ENCODE measurements at regions not wholly inside any gene's neighbourhood (a gene's known extent, or its start where the extent isn't known, plus 50 kb on each side); places are given as distances from the start of the nearest gene placed in this dataset.

DNA sequence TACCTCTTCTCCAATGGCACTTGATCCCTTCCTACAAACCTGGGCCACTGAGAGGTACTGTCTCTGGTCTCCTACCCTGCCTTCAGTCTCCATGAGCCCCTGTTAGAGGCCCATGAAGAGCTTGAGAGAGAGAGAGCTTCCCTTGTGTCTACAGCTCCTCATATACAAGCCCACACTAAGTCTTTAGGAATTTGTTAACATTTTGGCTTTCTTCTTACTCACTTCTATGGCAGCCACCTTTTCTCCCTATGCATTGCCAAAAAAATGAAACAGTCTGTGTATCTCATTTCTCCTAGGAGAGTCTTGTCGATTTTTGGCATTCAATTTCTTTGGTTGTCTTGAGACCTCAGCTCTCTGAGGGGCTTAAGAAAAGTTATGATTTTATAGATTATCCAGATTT lies 90.9 kb upstream of the LNX1 start:
- H3K36me3 ChIP-seq, result no peaks in the 10 kb centered on the region
- no peak for ATAC-seq
- DNase-seq, result no peak
- intact Hi-C loops (cut with DNase I; ENCODE audit: low total_unique reads), result no loop called here
- in situ Hi-C loops (cut with MboI; ENCODE audit: low sequenced_read_pairs in 4 of 4), result loop anchor here in 1 of 4 donors (25.0 kb wide), 1 partner anchor 670 kb away; no protein-coding TSS in a partner anchor
- no peak for TF ChIP-seq POLR2A (IDR thresholded peaks at IDR 0.05)
- TF ChIP-seq CTCF (IDR thresholded peaks at IDR 0.05 in 4 of 5, conservative IDR thresholded peaks at IDR 0.05 in 1 of 5), result no peak
- no peaks in the 10 kb centered on the region for H3K9me3 ChIP-seq
- H3K4me3 ChIP-seq, result no peak overlapping the region
- no peak overlapping the region for H3K27ac ChIP-seq
- H3K27me3 ChIP-seq, result no peaks in the 10 kb centered on the region
- H3K4me1 ChIP-seq, result no peaks in the 10 kb centered on the region

DNA sequence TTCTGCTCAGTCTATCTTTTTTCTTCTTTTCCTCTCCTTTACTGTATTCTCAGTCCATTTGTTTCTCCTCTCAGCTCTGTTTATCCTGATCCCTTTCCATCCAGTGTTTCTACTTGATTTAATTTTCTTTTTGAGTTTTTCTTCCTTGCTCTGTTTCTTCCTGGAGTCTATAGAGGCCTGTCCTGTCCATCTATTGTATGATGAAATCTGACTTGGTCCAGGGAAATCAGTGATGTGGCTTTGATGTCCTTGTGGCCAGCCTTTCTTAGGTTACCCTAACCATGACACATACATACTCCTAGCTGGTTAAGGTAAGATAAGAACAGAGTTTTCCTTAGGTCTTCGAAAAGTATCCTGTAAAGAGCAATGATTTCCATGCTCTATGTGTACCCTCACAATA lies 89.3 kb upstream of the LNX1 start:
- H3K9me3 ChIP-seq, result no peaks in the 10 kb centered on the region
- TF ChIP-seq CTCF (IDR thresholded peaks at IDR 0.05 in 4 of 5, conservative IDR thresholded peaks at IDR 0.05 in 1 of 5) (no peak), POLR2A (IDR thresholded peaks at IDR 0.05) (no peak)
- intact Hi-C loops (cut with DNase I; ENCODE audit: low total_unique reads) (no loop called here), in situ Hi-C loops (cut with MboI; ENCODE audit: low sequenced_read_pairs in 4 of 4) (loop anchor here in 1 of 4 donors (25.0 kb wide), 1 partner anchor 668 kb away; no protein-coding TSS in a partner anchor)
- no peak for ATAC-seq
- no peaks in the 10 kb centered on the region for H3K27me3 ChIP-seq
- DNase-seq, result no peak
- H3K4me1 ChIP-seq, result peaks cover 0 to 3% of the 10 kb centered on the region in 2 donors
- H3K36me3 ChIP-seq, result no peaks in the 10 kb centered on the region
- no peak overlapping the region for H3K27ac ChIP-seq
- H3K4me3 ChIP-seq, result no peak overlapping the region

DNA sequence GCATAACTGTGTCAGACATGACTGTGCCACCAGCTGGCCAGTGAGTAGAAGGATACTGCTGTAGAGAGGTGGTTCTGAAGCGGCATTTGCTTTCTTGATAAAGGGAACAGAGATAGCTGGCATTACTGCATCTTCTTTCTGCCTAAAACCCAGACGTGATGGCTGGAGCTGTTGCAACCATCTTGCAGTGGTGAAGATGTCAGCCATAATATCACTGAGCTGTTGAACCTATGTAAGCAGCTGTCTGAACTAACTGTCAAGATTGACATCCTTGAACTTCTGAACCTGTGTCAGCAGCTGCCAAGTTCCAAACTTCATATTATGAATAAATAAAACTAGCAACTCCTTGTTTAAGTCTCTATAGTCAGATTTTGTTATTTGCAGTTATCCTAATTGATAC lies 88.9 kb upstream of the LNX1 start:
- in situ Hi-C loops (cut with MboI; ENCODE audit: low sequenced_read_pairs in 4 of 4) (loop anchor here in 1 of 4 donors (25.0 kb wide), 1 partner anchor 668 kb away; no protein-coding TSS in a partner anchor), intact Hi-C loops (cut with DNase I; ENCODE audit: low total_unique reads) (no loop called here)
- Histone ChIP-seq H3K27ac (no peak overlapping the region), H3K9me3 (no peaks in the 10 kb centered on the region), H3K4me3 (no peak overlapping the region), H3K4me1 (peaks cover 0 to 3% of the 10 kb centered on the region in 2 donors), H3K27me3 (no peaks in the 10 kb centered on the region), H3K36me3 (no peaks in the 10 kb centered on the region)
- DNase-seq, result no peak
- TF ChIP-seq CTCF (IDR thresholded peaks at IDR 0.05 in 4 of 5, conservative IDR thresholded peaks at IDR 0.05 in 1 of 5) (no peak), POLR2A (IDR thresholded peaks at IDR 0.05) (no peak)
- ATAC-seq, result no peak

DNA sequence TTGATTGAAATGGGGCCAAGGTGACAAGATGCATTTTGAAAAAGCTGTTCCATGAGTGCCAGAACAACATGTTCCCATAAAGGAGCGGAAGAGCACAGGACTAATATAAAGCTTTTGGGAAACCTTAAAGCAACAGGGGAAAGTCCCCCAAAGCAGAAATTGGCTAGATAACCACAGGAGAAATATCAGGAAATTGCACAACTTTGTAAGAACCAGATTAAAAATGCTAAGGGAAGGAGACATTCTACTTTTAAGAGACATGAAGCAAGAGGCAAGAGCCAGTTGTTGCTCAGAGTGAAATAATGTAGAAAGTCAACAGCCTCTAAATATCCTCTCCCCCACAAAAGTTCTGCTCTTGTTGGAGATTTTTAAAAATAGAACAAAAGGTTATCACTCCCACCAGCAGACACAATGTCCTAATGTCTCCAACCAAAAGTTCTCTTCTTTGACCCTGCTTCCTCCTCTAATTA lies 85.2 kb upstream of the LNX1 start:
- intact Hi-C loops (cut with DNase I; ENCODE audit: low total_unique reads), result no loop called here
- Histone ChIP-seq H3K27ac (peak overlapping the region; percentile 49 to 71 (median 64)), H3K4me1 (peaks cover 0 to 3% of the 10 kb centered on the region in 2 donors), H3K36me3 (no peaks in the 10 kb centered on the region), H3K4me3 (no peak overlapping the region), H3K9me3 (no peaks in the 10 kb centered on the region), H3K27me3 (no peaks in the 10 kb centered on the region)
- in situ Hi-C loops (cut with MboI; ENCODE audit: low sequenced_read_pairs in 4 of 4), result loop anchor here in 1 of 4 donors (25.0 kb wide), 1 partner anchor 664 kb away; no protein-coding TSS in a partner anchor
- DNase-seq (peak in 1 of 2 donors; percentile 15), ATAC-seq (peak; percentile 88)
- TF ChIP-seq CTCF (IDR thresholded peaks at IDR 0.05 in 4 of 5, conservative IDR thresholded peaks at IDR 0.05 in 1 of 5) (no peak), POLR2A (IDR thresholded peaks at IDR 0.05) (no peak)

GRCh38 chr4:53674903-53675302 lies 83.6 kb upstream of the LNX1 start:
- no peak for TF ChIP-seq CTCF (IDR thresholded peaks at IDR 0.05 in 4 of 5, conservative IDR thresholded peaks at IDR 0.05 in 1 of 5)
- no peak for TF ChIP-seq POLR2A (IDR thresholded peaks at IDR 0.05)
- Histone ChIP-seq H3K4me3 (no peak overlapping the region), H3K36me3 (no peaks in the 10 kb centered on the region), H3K27me3 (no peaks in the 10 kb centered on the region), H3K9me3 (no peaks in the 10 kb centered on the region), H3K4me1 (peaks cover 0 to 3% of the 10 kb centered on the region in 2 donors), H3K27ac (no peak overlapping the region)
- DNase-seq (no peak), ATAC-seq (no peak)
- intact Hi-C loops (cut with DNase I; ENCODE audit: low total_unique reads), result no loop called here
- in situ Hi-C loops (cut with MboI; ENCODE audit: low sequenced_read_pairs in 4 of 4), result loop anchor here in 1 of 4 donors (25.0 kb wide), 1 partner anchor 663 kb away; no protein-coding TSS in a partner anchor

All from gastrocnemius medialis (tissue), 4 donors.